ENCODE measurements at regions not wholly inside any gene's neighbourhood (a gene's known extent, or its start where the extent isn't known, plus 50 kb on each side); places are given as distances from the start of the nearest gene placed in this dataset.

DNA sequence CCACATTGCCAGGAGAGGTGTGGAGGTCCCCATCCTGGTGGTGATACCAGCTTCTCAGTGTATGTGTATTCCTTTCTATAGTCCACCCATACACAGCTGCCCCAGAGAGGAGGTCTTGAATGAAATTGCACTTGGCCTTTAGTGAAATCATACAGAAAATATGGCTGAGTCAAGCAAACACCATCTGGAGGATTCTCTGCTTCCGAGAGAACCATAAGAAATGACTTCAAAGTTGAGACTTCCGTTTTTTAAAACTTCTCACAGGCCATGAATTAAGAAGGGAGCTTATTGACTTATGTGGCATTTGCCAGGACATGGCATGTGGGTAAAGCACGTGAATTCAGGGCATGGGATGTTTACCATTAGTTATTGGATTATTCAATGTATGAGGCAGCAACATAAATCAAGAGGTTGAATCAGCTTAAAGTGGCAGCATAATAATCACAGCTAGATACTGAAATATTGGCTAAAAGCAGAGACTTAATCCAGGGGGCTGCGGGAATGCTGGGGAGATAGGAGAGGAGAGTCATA, 119.1 kb upstream of the MTNR1B start:
- no peak for DNase-seq

GRCh38 chr11:92852229-92852628, 117.2 kb upstream of the MTNR1B start:
- peak; percentile 35 for DNase-seq

DNA sequence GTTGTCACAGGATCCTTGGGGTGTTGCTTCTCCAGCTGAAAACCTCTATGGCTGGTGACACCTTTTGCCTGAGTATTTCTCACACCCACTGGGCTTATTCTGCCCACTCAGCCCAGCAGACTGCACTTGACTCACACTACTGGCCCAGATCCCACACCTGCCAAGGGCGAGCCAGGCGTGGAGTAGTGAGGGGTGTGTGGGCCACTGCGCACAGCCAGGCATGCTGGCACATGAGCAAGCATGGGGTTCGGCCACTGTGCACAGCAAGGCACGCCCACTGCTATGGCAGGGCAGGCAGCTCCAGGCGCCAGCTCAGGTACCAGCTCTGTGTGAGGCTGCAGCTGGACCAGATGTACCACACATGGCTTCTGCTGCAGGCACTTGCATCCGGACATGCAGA, 116.5 kb upstream of the MTNR1B start:
- DNase-seq: no peak

DNA sequence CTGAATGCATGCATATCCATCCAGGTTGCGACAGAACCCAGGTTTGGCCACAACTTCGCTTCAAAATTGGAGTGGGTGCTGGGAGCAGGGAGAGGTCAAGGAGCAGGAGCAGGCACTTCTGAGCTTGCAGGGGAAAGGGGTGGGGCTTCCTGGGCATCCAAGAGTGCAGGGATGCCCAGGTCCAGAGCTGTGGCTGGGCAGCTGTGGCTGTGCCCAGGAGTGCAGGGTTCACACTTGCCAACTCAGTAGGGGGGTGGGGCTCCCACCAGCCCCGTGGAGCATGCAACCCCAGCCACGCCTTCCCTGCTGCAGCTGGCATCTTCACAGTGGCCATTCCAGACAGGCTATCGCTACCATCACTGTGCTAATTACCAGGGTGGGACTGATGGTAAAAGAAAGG, 115.3 kb upstream of the MTNR1B start:
- no peak for DNase-seq

DNA sequence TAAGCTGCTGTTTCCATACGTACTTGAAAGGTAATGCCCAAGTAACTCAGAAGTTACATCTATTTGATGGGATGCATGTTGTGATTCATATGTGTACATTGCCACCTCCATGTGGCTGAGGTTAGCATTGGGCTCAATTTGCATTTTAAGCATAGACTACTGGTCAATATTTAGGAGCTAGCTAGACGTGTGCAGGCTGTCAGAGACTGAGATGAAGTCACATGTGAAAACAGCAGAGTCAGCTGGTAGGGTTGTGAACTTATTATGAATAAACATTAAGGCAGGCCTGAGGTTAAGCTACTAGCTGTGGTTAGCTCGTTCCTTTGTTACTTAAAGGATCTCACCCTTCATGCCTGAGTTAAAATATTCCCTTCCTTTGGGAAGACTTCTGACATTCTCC, 114.5 kb upstream of the MTNR1B start:
- no peak for DNase-seq

DNA sequence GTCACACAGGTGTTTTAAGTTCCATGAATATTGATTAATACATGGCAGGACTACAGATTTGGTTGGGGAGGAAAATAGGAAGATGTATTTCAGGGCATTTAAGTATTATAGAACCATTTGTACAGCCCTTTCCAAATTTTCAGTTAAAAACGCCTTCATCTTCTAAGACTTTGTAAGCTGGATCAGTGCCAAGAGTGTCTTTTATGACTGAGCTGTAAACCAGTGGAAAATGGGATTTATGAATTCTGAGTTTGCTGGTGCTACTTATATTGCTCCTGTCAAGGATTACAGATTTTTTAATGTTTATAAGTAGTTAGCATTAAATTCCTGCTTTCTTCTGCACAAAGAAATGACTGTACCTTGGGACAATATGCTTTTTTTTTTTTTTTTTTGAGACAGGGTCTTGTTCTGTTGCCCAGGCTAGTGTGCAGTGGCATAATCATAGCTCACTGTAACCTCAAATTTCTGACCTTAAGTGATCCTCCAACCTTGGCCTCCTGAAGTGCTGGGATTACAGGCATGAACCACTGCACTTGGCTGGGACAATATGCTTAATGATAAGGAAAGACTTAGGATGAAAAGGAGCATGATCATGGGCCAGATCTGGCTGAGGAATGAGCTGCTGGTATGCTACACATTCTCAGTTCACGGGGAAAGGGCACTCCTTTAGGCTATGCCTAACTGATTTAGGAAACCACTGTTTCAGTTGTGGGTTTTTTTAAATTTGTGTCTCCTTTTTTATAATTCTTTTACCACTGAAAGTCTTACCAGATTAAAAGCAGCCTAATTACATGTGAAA, 113.6 kb upstream of the MTNR1B start:
- DNase-seq: no peak

DNA sequence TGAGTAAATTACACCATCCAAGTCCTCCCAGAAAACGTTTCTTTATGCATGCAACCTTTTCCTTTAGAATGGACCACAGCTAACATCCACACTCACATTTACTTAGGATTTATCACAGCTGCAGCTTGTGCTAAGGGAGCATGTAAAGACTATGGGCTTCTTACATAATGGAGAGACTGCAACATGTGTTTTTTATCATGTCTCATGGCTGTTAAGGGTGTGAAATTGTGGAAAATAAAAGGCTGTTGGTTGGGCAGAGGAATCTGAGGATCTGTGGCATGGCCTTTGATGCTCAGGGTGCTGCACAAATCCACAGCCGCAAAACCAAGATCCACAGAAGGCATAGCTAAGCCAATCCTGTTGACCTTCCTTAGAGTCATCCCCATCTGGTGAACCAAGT, 112.0 kb upstream of the MTNR1B start:
- no peak for DNase-seq

- DNase-seq: no peak
These were observed 110.2 kb upstream of the MTNR1B start for GRCh38 chr11:92859156-92859690.

DNA sequence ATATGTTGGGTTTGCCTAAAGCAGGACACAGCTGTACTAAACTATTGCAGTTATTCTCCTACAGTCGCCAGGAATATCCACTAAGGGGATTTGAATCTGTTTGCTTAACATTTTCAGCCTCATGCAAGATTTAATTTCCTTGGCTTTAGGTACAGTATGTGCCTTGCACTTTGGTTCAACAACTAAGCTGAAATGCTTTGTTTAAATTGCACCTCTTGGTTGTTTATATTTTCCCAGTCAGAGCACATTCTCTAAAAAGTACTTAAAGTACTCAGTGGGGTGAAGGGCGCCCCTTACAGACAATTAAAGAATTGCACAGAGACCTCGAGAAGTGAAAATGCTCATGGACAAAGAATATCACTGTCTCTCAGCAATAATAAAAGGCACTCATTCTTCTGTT, 107.8 kb upstream of the MTNR1B start:
- DNase-seq: no peak

GRCh38 chr11:92865352-92865751, 104.1 kb upstream of the MTNR1B start:
- DNase-seq: no peak

DNA sequence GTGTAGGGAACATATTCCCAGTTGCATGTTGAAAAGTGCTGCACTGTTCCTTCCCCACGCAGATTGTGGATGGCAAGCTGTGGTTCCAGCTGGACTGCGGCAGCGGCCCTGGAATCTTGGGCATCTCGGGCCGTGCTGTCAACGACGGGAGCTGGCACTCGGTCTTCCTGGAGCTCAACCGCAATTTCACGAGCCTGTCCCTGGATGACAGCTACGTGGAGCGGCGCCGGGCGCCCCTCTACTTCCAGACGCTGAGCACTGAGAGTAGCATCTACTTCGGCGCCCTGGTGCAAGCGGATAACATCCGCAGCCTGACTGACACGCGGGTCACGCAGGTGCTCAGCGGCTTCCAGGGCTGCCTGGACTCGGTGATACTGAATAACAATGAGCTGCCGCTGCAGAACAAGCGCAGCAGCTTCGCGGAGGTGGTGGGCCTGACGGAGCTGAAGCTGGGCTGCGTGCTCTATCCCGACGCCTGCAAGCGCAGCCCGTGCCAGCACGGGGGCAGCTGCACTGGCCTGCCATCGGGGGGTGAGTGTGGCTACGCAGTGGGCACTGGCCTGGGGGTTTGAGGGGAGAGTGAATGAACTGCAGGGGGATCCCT, 102.7 kb upstream of the MTNR1B start:
- no peak for DNase-seq

- no peak for DNase-seq
These were observed 101.4 kb upstream of the MTNR1B start for GRCh38 chr11:92867913-92868619.

DNA sequence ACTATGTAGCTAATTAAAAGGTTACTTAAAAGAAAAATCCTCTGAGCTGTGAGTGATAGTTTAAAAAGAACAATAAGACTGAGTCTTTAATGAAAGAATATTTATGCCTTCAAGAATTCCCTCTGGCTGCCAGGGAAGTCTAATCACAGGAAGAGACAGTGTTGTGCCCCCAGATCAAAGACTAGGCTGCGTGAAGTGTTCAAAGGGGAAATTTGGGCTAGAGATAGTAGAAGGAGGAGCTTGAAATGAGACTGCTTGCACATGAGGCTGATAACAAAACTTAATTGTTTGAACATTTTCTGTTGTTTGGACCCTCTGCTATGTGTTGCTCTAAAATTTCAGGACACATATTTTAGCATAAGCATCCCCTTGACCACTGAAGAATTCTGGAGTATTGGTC, 99.7 kb upstream of the MTNR1B start:
- DNase-seq: no peak

GRCh38 chr11:92870196-92870832, 99.1 kb upstream of the MTNR1B start:
- no peak for DNase-seq

- no peak for DNase-seq
These were observed 95.9 kb upstream of the MTNR1B start for GRCh38 chr11:92873551-92873950.

- no peak for DNase-seq
These were observed 94.0 kb upstream of the MTNR1B start for GRCh38 chr11:92875473-92875872.

- no peak for DNase-seq
These were observed 90.4 kb upstream of the MTNR1B start for GRCh38 chr11:92879086-92879485.

DNA sequence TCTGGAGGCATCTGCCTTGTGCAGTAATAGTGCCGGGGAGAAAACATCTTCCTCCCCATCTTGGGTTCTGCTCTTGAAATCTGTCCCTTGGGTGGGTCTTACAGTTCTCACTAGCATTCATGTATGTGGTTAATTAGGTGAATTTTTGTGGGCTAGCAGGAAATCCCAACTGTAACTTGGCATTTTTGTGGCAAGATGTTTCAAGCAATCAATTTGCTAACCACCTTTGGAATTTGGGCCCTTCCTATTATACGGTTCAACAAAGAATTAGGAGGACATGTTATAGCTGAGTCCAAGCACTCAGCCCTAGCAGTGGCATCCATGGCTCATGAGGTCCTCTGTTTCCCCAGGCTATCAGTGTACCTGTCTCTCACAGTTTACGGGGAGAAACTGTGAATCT, 89.1 kb upstream of the MTNR1B start:
- DNase-seq: no peak

GRCh38 chr11:92881940-92882450, 87.5 kb upstream of the MTNR1B start:
- DNase-seq: no peak

DNA sequence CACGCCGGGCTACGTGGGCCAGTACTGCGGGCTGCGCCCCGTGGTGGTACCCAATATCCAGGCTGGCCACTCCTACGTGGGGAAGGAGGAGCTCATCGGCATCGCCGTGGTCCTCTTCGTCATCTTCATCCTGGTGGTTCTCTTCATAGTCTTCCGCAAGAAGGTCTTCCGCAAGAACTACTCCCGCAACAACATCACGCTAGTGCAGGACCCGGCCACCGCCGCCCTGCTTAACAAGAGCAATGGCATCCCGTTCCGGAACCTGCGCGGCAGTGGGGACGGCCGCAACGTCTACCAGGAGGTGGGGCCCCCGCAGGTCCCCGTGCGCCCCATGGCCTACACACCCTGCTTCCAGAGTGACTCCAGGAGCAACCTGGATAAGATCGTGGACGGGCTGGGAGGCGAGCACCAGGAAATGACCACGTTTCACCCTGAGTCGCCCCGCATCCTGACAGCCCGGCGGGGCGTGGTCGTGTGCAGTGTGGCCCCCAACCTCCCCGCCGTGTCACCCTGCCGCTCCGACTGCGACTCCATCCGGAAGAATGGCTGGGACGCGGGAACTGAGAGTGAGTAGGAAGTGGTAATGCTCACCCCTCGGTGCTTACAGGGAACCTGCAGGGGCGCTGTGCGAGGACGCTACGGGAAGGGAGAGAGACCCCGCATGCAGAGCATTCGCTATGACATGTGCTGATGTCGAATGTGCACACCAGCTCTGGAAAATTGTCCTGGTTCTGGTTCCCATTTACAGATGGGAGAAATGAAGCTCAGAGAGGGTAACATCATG, 86.4 kb upstream of the MTNR1B start:
- DNase-seq: no peak

- DNase-seq: no peak
These were observed 83.9 kb upstream of the MTNR1B start for GRCh38 chr11:92885600-92885999.
